Neural cell (in vitro differentiated cells): ENCODE measurements at regions not wholly inside any gene's neighbourhood (a gene's known extent, or its start where the extent isn't known, plus 50 kb on each side); places are given as distances from the start of the nearest gene placed in this dataset.

Experiments used
- EZH2 ChIP-seq: fragments of 200-600, 300-800 bp; shearing (Covaris generic), sonication (generic); IDR thresholded peaks from 2 replicates; pipeline ENCODE4 v1.6.1; 2014; ENCODE audit warnings: antibody characterized with exemption, low read length, borderline replicate concordance, mild to moderate bottlenecking; ENCODE audit not compliant: insufficient read depth, poor library complexity, severe bottlenecking
- RAD21 ChIP-seq: fragments of 450-650 bp; conservative IDR thresholded peaks from 2 replicates; pipeline ENCODE4 v1.6.1; 2014; ENCODE audit warnings: antibody characterized with exemption, mild to moderate bottlenecking, moderate library complexity
- TF ChIP-seq, protein P1 (sequence below): fragments of 450-650 bp; IDR thresholded peaks from 2 replicates; pipeline ENCODE4 v1.5.1; 2014; ENCODE audit warnings: antibody characterized with exemption, mild to moderate bottlenecking, moderate library complexity; ENCODE audit not compliant: poor library complexity, severe bottlenecking

- TF ChIP-seq EZH2 (no peak), RAD21 (no peak)
- TF ChIP-seq, protein P1, sequence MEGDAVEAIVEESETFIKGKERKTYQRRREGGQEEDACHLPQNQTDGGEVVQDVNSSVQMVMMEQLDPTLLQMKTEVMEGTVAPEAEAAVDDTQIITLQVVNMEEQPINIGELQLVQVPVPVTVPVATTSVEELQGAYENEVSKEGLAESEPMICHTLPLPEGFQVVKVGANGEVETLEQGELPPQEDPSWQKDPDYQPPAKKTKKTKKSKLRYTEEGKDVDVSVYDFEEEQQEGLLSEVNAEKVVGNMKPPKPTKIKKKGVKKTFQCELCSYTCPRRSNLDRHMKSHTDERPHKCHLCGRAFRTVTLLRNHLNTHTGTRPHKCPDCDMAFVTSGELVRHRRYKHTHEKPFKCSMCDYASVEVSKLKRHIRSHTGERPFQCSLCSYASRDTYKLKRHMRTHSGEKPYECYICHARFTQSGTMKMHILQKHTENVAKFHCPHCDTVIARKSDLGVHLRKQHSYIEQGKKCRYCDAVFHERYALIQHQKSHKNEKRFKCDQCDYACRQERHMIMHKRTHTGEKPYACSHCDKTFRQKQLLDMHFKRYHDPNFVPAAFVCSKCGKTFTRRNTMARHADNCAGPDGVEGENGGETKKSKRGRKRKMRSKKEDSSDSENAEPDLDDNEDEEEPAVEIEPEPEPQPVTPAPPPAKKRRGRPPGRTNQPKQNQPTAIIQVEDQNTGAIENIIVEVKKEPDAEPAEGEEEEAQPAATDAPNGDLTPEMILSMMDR: no peak
Measured at GRCh38 chr5:174505621-174506020, 218.8 kb upstream of the MSX2 start.
